ENCODE measurements at regions not wholly inside any gene's neighbourhood (a gene's known extent, or its start where the extent isn't known, plus 50 kb on each side); places are given as distances from the start of the nearest gene placed in this dataset.

DNA sequence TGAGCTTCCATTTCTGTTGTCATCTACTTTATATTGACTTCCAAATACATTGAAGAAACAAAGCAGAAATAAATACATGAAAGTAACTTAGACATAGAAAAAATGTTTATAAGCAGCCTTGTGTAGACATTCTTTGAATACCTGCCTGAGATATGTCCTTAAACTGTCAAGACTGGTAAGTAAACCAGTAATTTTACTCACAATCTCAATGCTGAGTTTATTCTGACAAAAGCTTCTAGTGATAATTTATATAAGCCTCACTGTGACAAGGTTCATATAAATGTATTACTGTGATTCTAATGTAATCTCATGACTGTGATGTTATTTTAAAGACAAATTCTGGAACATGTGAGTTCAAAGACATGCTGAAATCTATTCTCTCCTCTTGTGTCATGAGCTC, 516.7 kb upstream of the B3GALT2 start:
- Histone ChIP-seq H3K4me1 (replicated peaks in 1 of 2; ENCODE audit: control insufficient read depth in 2 of 2, insufficient read depth in 2 of 2, low read length in 2 of 2) (no peaks in the 10 kb centered on the region), H4K20me1 (replicated peaks; ENCODE audit: control insufficient read depth, insufficient read depth, low read length) (no peaks in the 10 kb centered on the region), H3K79me2 (ENCODE audit: control insufficient read depth, insufficient read depth, low read length) (no peaks in the 10 kb centered on the region), H3K27ac (ENCODE audit: extremely low read depth, low read depth, low read length) (no peak overlapping the region), H2AFZ (ENCODE audit: low read depth, low read length) (no peak overlapping the region), H3K36me3 (ENCODE audit: control insufficient read depth, insufficient read depth, low read length) (no peaks in the 10 kb centered on the region), H3K9me3 (replicated peaks; ENCODE audit: control insufficient read depth, insufficient read depth, low read depth, low read length) (no peaks in the 10 kb centered on the region; the same call in 1 of the 2 replicates), H3K4me3 (no peak overlapping the region), H3K27me3 (ENCODE audit: control insufficient read depth in 2 of 2, insufficient read depth in 2 of 2, low read length in 2 of 2) (no peaks in the 10 kb centered on the region), H3K9ac (ENCODE audit: insufficient read depth in 1 of 2, low read depth in 2 of 2, low read length in 2 of 2) (no peak overlapping the region), H3K4me2 (ENCODE audit: insufficient read depth, low read length) (no peak overlapping the region), H3K9me1 (ENCODE audit: control insufficient read depth, insufficient read depth, low read length) (no peaks in the 10 kb centered on the region)
- ChIA-PET POLR2A (no interaction called here), CTCF (ENCODE audit: low intra/inter-chr PET ratio) (no interaction called here)
- FAIRE-seq = no peak
- intact Hi-C loops (cut with micrococcal nuclease) = no loop called here
- no peak for ATAC-seq
- no peak for DNase-seq (ENCODE audit: extremely low read depth in 1 of 4, low spot score in 3 of 4)
- TF ChIP-seq SRSF1 (IDR thresholded peaks at IDR 0.05; ENCODE audit: low read depth, low read length) (no peak), FOXP1 (CRISPR knock-in tag; IDR thresholded peaks at IDR 0.05) (no peak), EHMT2 (IDR thresholded peaks at IDR 0.05) (no peak), PTRF (tag; IDR thresholded peaks at IDR 0.05) (no peak), ZNF766 (CRISPR knock-in tag; conservative IDR thresholded peaks at IDR 0.05) (no peak), POLR3G (IDR thresholded peaks at IDR 0.05; ENCODE audit: extremely low read depth, insufficient read length, insufficient replicate concordance) (no peak), FOS (IDR thresholded peaks at IDR 0.05; ENCODE audit: extremely low read depth, insufficient read length) (no peak)
- no TSS peak for BruUV-seq (replicated peaks)
- in situ Hi-C loops (cut with MboI) = no loop called here

- H2AFZ ChIP-seq (ENCODE audit: low read depth, low read length) = no peak overlapping the region
- intact Hi-C loops (cut with micrococcal nuclease) = no loop called here
- H4K20me1 ChIP-seq (replicated peaks; ENCODE audit: control insufficient read depth, insufficient read depth, low read length) = no peaks in the 10 kb centered on the region
- no peak for ATAC-seq
- no peak for FAIRE-seq
- TF ChIP-seq ZFX (CRISPR knock-in tag; IDR thresholded peaks at IDR 0.05) (no peak), TCF3 (CRISPR knock-in tag; IDR thresholded peaks at IDR 0.05) (no peak), KLF10 (CRISPR knock-in tag; IDR thresholded peaks at IDR 0.05) (no peak), NUFIP1 (IDR thresholded peaks at IDR 0.05; ENCODE audit: partially characterized antibody) (no peak), ZNF408 (CRISPR knock-in tag; IDR thresholded peaks at IDR 0.05; ENCODE audit: low read depth) (no peak)
- TF ChIP-seq, protein P1, sequence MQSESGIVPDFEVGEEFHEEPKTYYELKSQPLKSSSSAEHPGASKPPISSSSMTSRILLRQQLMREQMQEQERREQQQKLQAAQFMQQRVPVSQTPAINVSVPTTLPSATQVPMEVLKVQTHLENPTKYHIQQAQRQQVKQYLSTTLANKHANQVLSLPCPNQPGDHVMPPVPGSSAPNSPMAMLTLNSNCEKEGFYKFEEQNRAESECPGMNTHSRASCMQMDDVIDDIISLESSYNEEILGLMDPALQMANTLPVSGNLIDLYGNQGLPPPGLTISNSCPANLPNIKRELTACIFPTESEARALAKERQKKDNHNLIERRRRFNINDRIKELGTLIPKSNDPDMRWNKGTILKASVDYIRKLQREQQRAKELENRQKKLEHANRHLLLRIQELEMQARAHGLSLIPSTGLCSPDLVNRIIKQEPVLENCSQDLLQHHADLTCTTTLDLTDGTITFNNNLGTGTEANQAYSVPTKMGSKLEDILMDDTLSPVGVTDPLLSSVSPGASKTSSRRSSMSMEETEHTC (IDR thresholded peaks at IDR 0.05) = no peak
- H3K4me1 ChIP-seq (replicated peaks in 1 of 2; ENCODE audit: control insufficient read depth in 2 of 2, insufficient read depth in 2 of 2, low read length in 2 of 2) = no peaks in the 10 kb centered on the region
- POLR2A ChIA-PET = no interaction called here
- no peak overlapping the region for H3K4me2 ChIP-seq (ENCODE audit: insufficient read depth, low read length)
- in situ Hi-C loops (cut with MboI) = no loop called here
- no peaks in the 10 kb centered on the region for H3K9me3 ChIP-seq (replicated peaks; ENCODE audit: control insufficient read depth, insufficient read depth, low read depth, low read length)
- H3K4me3 ChIP-seq = no peak overlapping the region
- no TSS peak for BruUV-seq (replicated peaks)
- CTCF ChIA-PET (ENCODE audit: low intra/inter-chr PET ratio) = no interaction called here
- no peaks in the 10 kb centered on the region for H3K79me2 ChIP-seq (ENCODE audit: control insufficient read depth, insufficient read depth, low read length)
- H3K27ac ChIP-seq (ENCODE audit: extremely low read depth, low read depth, low read length) = no peak overlapping the region
- no peaks in the 10 kb centered on the region for H3K9me1 ChIP-seq (ENCODE audit: control insufficient read depth, insufficient read depth, low read length)
- H3K36me3 ChIP-seq (ENCODE audit: control insufficient read depth, insufficient read depth, low read length) = no peaks in the 10 kb centered on the region
- no peak overlapping the region for H3K9ac ChIP-seq (ENCODE audit: insufficient read depth in 1 of 2, low read depth in 2 of 2, low read length in 2 of 2)
- H3K27me3 ChIP-seq (ENCODE audit: control insufficient read depth in 2 of 2, insufficient read depth in 2 of 2, low read length in 2 of 2) = no peaks in the 10 kb centered on the region
- no peak for DNase-seq (ENCODE audit: extremely low read depth in 1 of 4, low spot score in 3 of 4)
These were observed 515.3 kb upstream of the B3GALT2 start for GRCh38 chr1:193701759-193702158.

Data from K562 (cell line).